GM12874 (cell line): ENCODE measurements at regions not wholly inside any gene's neighbourhood (a gene's known extent, or its start where the extent isn't known, plus 50 kb on each side); places are given as distances from the start of the nearest gene placed in this dataset.

ENCODE experiments used
- CTCF ChIP-seq: IDR thresholded peaks from 2 replicates; pipeline ENCODE4 v1.5.1; 2011; ENCODE audit warnings: low read depth, mild to moderate bottlenecking, control low read depth, low read length, moderate library complexity; ENCODE audit not compliant: insufficient read depth

GRCh38 chr13:33682020-33682564 is 135.9 kb upstream of the RFC3 start:
- TF ChIP-seq CTCF: no peak

GRCh38 chr13:33683376-33683775 is 134.6 kb upstream of the RFC3 start:
- no peak for TF ChIP-seq CTCF

GRCh38 chr13:33684874-33685273 is 133.1 kb upstream of the RFC3 start:
- no peak for TF ChIP-seq CTCF

- no peak for TF ChIP-seq CTCF
Measured at GRCh38 chr13:33686772-33687480, 131.0 kb upstream of the RFC3 start.

GRCh38 chr13:33690354-33690753 is 127.6 kb upstream of the RFC3 start:
- TF ChIP-seq CTCF: no peak

GRCh38 chr13:33691980-33692379 is 126.0 kb upstream of the RFC3 start:
- no peak for TF ChIP-seq CTCF

GRCh38 chr13:33692531-33692930 is 125.4 kb upstream of the RFC3 start:
- no peak for TF ChIP-seq CTCF
